Neural cell (in vitro differentiated cells): ENCODE measurements at regions not wholly inside any gene's neighbourhood (a gene's known extent, or its start where the extent isn't known, plus 50 kb on each side); places are given as distances from the start of the nearest gene placed in this dataset.

ENCODE experiments used
- CTCF ChIP-seq: fragments of 450-650 bp; IDR thresholded peaks from 2 replicates; pipeline ENCODE4 v1.5.1; 2014; ENCODE audit warnings: antibody characterized with exemption, mild to moderate bottlenecking, moderate library complexity; ENCODE audit not compliant: poor library complexity, severe bottlenecking
- EP300 ChIP-seq: fragments of 450-650 bp; conservative IDR thresholded peaks from 2 replicates; pipeline ENCODE4 v1.6.1; 2014; ENCODE audit warnings: antibody characterized with exemption, mild to moderate bottlenecking, moderate library complexity; ENCODE audit not compliant: poor library complexity, severe bottlenecking
- EZH2 ChIP-seq: fragments of 200-600, 300-800 bp; shearing (Covaris generic), sonication (generic); IDR thresholded peaks from 2 replicates; pipeline ENCODE4 v1.6.1; 2014; ENCODE audit warnings: antibody characterized with exemption, low read length, borderline replicate concordance, mild to moderate bottlenecking; ENCODE audit not compliant: insufficient read depth, poor library complexity, severe bottlenecking
- RAD21 ChIP-seq: fragments of 450-650 bp; conservative IDR thresholded peaks from 2 replicates; pipeline ENCODE4 v1.6.1; 2014; ENCODE audit warnings: antibody characterized with exemption, mild to moderate bottlenecking, moderate library complexity
- REST ChIP-seq: IDR thresholded peaks from 2 replicates; pipeline ENCODE4 v1.6.1; 2012; ENCODE audit warnings: borderline replicate concordance
- SMC3 ChIP-seq: fragments of 450-650 bp; conservative IDR thresholded peaks from 2 replicates; pipeline ENCODE4 v1.6.1; 2014; ENCODE audit warnings: antibody characterized with exemption, mild to moderate bottlenecking, moderate library complexity; ENCODE audit not compliant: poor library complexity

- TF ChIP-seq RAD21 (no peak), CTCF (no peak), EZH2 (no peak), SMC3 (no peak), REST (no peak), EP300 (no peak)
Measured at GRCh38 chr2:129067953-129068352, 749.3 kb upstream of the HS6ST1 start.
